Prostate gland (tissue), 2 donors: ENCODE measurements at regions not wholly inside any gene's neighbourhood (a gene's known extent, or its start where the extent isn't known, plus 50 kb on each side); places are given as distances from the start of the nearest gene placed in this dataset.

Experiments used
- DNase-seq: peaks from one replicate; pipeline ENCODE4 v3.0.0-alpha.2; 2019; ENCODE audit warnings: low spot score
- H3K27ac ChIP-seq, 2 donors: fragments of 200-600 bp; sonication (generic); 2 replicates each; pipeline ENCODE4 v1.5.1; 2017 to 2019
- H3K27me3 ChIP-seq: fragments of 200-600 bp; sonication (generic); replicated peaks from 2 replicates; pipeline ENCODE4 v1.5.1; 2019; ENCODE audit not compliant: insufficient read depth
- H3K36me3 ChIP-seq, 2 donors: fragments of 200-600 bp; sonication (generic); 1 replicate in 1 of 2; 2 replicates in 1 of 2; pipeline versions ENCODE4 v1.5.1 to v1.8.1; 2017 to 2019
- H3K4me1 ChIP-seq: fragments of 200-600 bp; sonication (generic); replicated peaks from 2 replicates; pipeline ENCODE4 v1.5.1; 2019
- H3K4me3 ChIP-seq, 2 donors: fragments of 200-600 bp; sonication (generic); 2 replicates each; pipeline ENCODE4 v1.5.1; 2017 to 2019
- H3K9me3 ChIP-seq: fragments of 200-600 bp; sonication (generic); 2 replicates; pipeline ENCODE4 v1.5.1; 2017
- CTCF ChIP-seq, 4 experiments: fragments of 200-600 bp in 2 of 4; fragments of 450-650 bp in 2 of 4; sonication (generic) in 2 of 4; IDR thresholded peaks; 1 replicate in 3 of 4; 2 replicates in 1 of 4; pipeline ENCODE4 v1.5.1; 2016 to 2019; ENCODE audit warnings: antibody characterized with exemption in 4 of 4, mild to moderate bottlenecking in 2 of 4, moderate library complexity in 2 of 4
- POLR2A ChIP-seq: fragments of 450-650 bp; IDR thresholded peaks from one replicate; pipeline ENCODE4 v1.6.1; 2016; ENCODE audit warnings: antibody characterized with exemption, mild to moderate bottlenecking
- POLR2AphosphoS5 ChIP-seq: sonication (generic); formaldehyde crosslinking; IDR thresholded peaks from one replicate; pipeline ENCODE4 v1.6.1; 2017; ENCODE audit warnings: antibody characterized with exemption
- WGBS: methylation state at CpG from one replicate; pipeline ENCODE4 v1.1.5; 2018; 5-methylcytosine and 5-hydroxymethylcytosine counted together
- intact Hi-C: fragments of 100-400 bp; cut with DNase I; formaldehyde crosslinking; loops from one replicate; pipeline ENCODE4 v1.14.2; 2022

GRCh38 chr16:86786994-86787393, 208.6 kb downstream of the FOXL1 start:
- H3K36me3 ChIP-seq: no peaks in the 10 kb centered on the region
- H3K27me3 ChIP-seq: no peaks in the 10 kb centered on the region
- WGBS: 88% methylated on average over 1 of the region's 1 CpG
- H3K9me3 ChIP-seq: no peaks in the 10 kb centered on the region
- H3K4me3 ChIP-seq: no peak overlapping the region
- no peak overlapping the region for H3K27ac ChIP-seq
- intact Hi-C loops: no loop called here
- H3K4me1 ChIP-seq: no peaks in the 10 kb centered on the region
- no peak for DNase-seq
- TF ChIP-seq POLR2AphosphoS5 (no peak), POLR2A (no peak), CTCF (IDR thresholded peaks at IDR 0.05) (no peak)

GRCh38 chr16:86787538-86787937, 209.2 kb downstream of the FOXL1 start:
- Histone ChIP-seq H3K27ac (no peak overlapping the region), H3K27me3 (no peaks in the 10 kb centered on the region), H3K9me3 (no peaks in the 10 kb centered on the region), H3K36me3 (no peaks in the 10 kb centered on the region), H3K4me3 (no peak overlapping the region), H3K4me1 (no peaks in the 10 kb centered on the region)
- TF ChIP-seq POLR2A: no peak
- no peak for TF ChIP-seq CTCF (IDR thresholded peaks at IDR 0.05)
- no peak for TF ChIP-seq POLR2AphosphoS5
- intact Hi-C loops: no loop called here
- no peak for DNase-seq
- WGBS: 89% methylated on average over 5 of the region's 5 CpGs

GRCh38 chr16:86789621-86790051, 211.3 kb downstream of the FOXL1 start:
- intact Hi-C loops: no loop called here
- peaks cover 3% of the 10 kb centered on the region for H3K27me3 ChIP-seq
- DNase-seq: no peak

GRCh38 chr16:86791287-86792035, 213.1 kb downstream of the FOXL1 start:
- peaks cover 3% of the 10 kb centered on the region for H3K27me3 ChIP-seq
- no peaks in the 10 kb centered on the region for H3K36me3 ChIP-seq
- H3K4me1 ChIP-seq: no peaks in the 10 kb centered on the region
- H3K27ac ChIP-seq: no peak overlapping the region
- no peaks in the 10 kb centered on the region for H3K9me3 ChIP-seq
- 51% methylated on average over 20 of the region's 20 CpGs for WGBS
- no peak for TF ChIP-seq POLR2A
- no peak for TF ChIP-seq CTCF (IDR thresholded peaks at IDR 0.05)
- no peak for TF ChIP-seq POLR2AphosphoS5
- H3K4me3 ChIP-seq: no peak overlapping the region
- DNase-seq: no peak
- intact Hi-C loops: no loop called here

More at GRCh38 chr16:86789621-86790051, 211.3 kb downstream of the FOXL1 start:
- 60% methylated on average over 13 of the region's 13 CpGs for WGBS
- H3K36me3 ChIP-seq: no peaks in the 10 kb centered on the region
- no peaks in the 10 kb centered on the region for H3K9me3 ChIP-seq
- H3K4me1 ChIP-seq: no peaks in the 10 kb centered on the region
- no peak overlapping the region for H3K27ac ChIP-seq
- TF ChIP-seq POLR2AphosphoS5 (no peak), CTCF (IDR thresholded peaks at IDR 0.05) (no peak), POLR2A (no peak)
- no peak overlapping the region for H3K4me3 ChIP-seq
